ENCODE measurements at regions not wholly inside any gene's neighbourhood (a gene's known extent, or its start where the extent isn't known, plus 50 kb on each side); places are given as distances from the start of the nearest gene placed in this dataset.

- H3K9me3 Mint-ChIP-seq = peaks cover 4% of the 10 kb centered on the region
- no peaks in the 10 kb centered on the region for H3K36me3 Mint-ChIP-seq (ENCODE audit: low read depth)
- ChIA-PET POLR2A (no interaction called here), CTCF (no interaction called here)
- TF ChIP-seq CTCF (IDR thresholded peaks at IDR 0.05) = no peak
- ATAC-seq = no peak
- intact Hi-C loops (cut with micrococcal nuclease) = no loop called here
- no peaks in the 10 kb centered on the region for H3K27me3 Mint-ChIP-seq
- H3K4me3 Mint-ChIP-seq = no peak overlapping the region
- DNase-seq = no peak
- H3K27ac Mint-ChIP-seq = no peak overlapping the region
- no peaks in the 10 kb centered on the region for H3K4me1 Mint-ChIP-seq (ENCODE audit: low read depth)
Observed at GRCh38 chr6:92433911-92434310, 985.4 kb downstream of the EPHA7 start.

- no peak for TF ChIP-seq CTCF (IDR thresholded peaks at IDR 0.05)
- Mint-ChIP-seq H3K27me3 (no peaks in the 10 kb centered on the region), H3K4me1 (ENCODE audit: low read depth) (no peaks in the 10 kb centered on the region), H3K9me3 (peaks cover 5% of the 10 kb centered on the region), H3K27ac (no peak overlapping the region), H3K36me3 (ENCODE audit: low read depth) (no peaks in the 10 kb centered on the region), H3K4me3 (no peak overlapping the region)
- intact Hi-C loops (cut with micrococcal nuclease) = no loop called here
- POLR2A ChIA-PET = no interaction called here
- DNase-seq (no peak), ATAC-seq (no peak)
- CTCF ChIA-PET = no interaction called here
Observed at GRCh38 chr6:92431502-92431901, 987.9 kb downstream of the EPHA7 start.

GRCh38 chr6:92428448-92428847 lies 990.9 kb downstream of the EPHA7 start:
- H3K27me3 Mint-ChIP-seq = no peaks in the 10 kb centered on the region
- peaks cover 7% of the 10 kb centered on the region for H3K9me3 Mint-ChIP-seq
- TF ChIP-seq CTCF (IDR thresholded peaks at IDR 0.05) = no peak
- H3K36me3 Mint-ChIP-seq (ENCODE audit: low read depth) = no peaks in the 10 kb centered on the region
- H3K4me1 Mint-ChIP-seq (ENCODE audit: low read depth) = no peaks in the 10 kb centered on the region
- DNase-seq (no peak), ATAC-seq (no peak)
- no peak overlapping the region for H3K4me3 Mint-ChIP-seq
- intact Hi-C loops (cut with micrococcal nuclease) = no loop called here
- ChIA-PET POLR2A (no interaction called here), CTCF (no interaction called here)
- H3K27ac Mint-ChIP-seq = no peak overlapping the region

GRCh38 chr6:92427453-92427852 lies 991.9 kb downstream of the EPHA7 start:
- Mint-ChIP-seq H3K4me1 (ENCODE audit: low read depth) (no peaks in the 10 kb centered on the region), H3K9me3 (peaks cover 9% of the 10 kb centered on the region), H3K4me3 (no peak overlapping the region), H3K27ac (no peak overlapping the region), H3K36me3 (ENCODE audit: low read depth) (no peaks in the 10 kb centered on the region), H3K27me3 (no peaks in the 10 kb centered on the region)
- ChIA-PET POLR2A (no interaction called here), CTCF (no interaction called here)
- ATAC-seq (no peak), DNase-seq (no peak)
- intact Hi-C loops (cut with micrococcal nuclease) = no loop called here
- no peak for TF ChIP-seq CTCF (IDR thresholded peaks at IDR 0.05)

- H3K36me3 Mint-ChIP-seq (ENCODE audit: low read depth) = no peaks in the 10 kb centered on the region
- intact Hi-C loops (cut with micrococcal nuclease) = no loop called here
- DNase-seq = no peak
- no peak for ATAC-seq
- no peaks in the 10 kb centered on the region for H3K27me3 Mint-ChIP-seq
- ChIA-PET CTCF (no interaction called here), POLR2A (no interaction called here)
- H3K9me3 Mint-ChIP-seq = peaks cover 1% of the 10 kb centered on the region
- no peak overlapping the region for H3K27ac Mint-ChIP-seq
- no peak overlapping the region for H3K4me3 Mint-ChIP-seq
- no peaks in the 10 kb centered on the region for H3K4me1 Mint-ChIP-seq (ENCODE audit: low read depth)
- TF ChIP-seq CTCF (IDR thresholded peaks at IDR 0.05) = no peak
Observed at GRCh38 chr6:92415656-92416055, 1003.7 kb downstream of the EPHA7 start.

Measured in activated CD8-positive, alpha-beta T cell treated with anti-CD3 and anti-CD28 coated beads for 36 hours (primary cell).